HUES64 (cell line): ENCODE measurements at regions not wholly inside any gene's neighbourhood (a gene's known extent, or its start where the extent isn't known, plus 50 kb on each side); places are given as distances from the start of the nearest gene placed in this dataset.
A peak's percentile ranks its signal among the peaks of the same experiment; 100 is the strongest.

Source experiments
- H3K27ac ChIP-seq: 2 replicates; pipeline ENCODE4 v1.7.0; 2013; ENCODE audit warnings: low read depth, low read length, inconsistent platforms
- H3K27me3 ChIP-seq: 2 replicates; pipeline ENCODE4 v1.6.1; 2013; ENCODE audit warnings: mild to moderate bottlenecking, low read length; ENCODE audit not compliant: insufficient read depth
- H3K36me3 ChIP-seq: 2 replicates; pipeline ENCODE4 v1.6.1; 2013; ENCODE audit warnings: mild to moderate bottlenecking, low read length; ENCODE audit not compliant: insufficient read depth
- H3K4me1 ChIP-seq: 2 replicates; pipeline ENCODE4 v1.6.1; 2013; ENCODE audit warnings: mild to moderate bottlenecking, low read length, moderate library complexity; ENCODE audit not compliant: insufficient read depth
- H3K4me3 ChIP-seq: 2 replicates; pipeline ENCODE4 v1.5.1; 2013; ENCODE audit warnings: mild to moderate bottlenecking, low read length, moderate library complexity
- H3K9ac ChIP-seq: 2 replicates; pipeline ENCODE4 v1.6.1; 2013; ENCODE audit warnings: mild to moderate bottlenecking, low read depth, low read length
- H3K9me3 ChIP-seq: 2 replicates; pipeline ENCODE4 v1.6.1; 2013; ENCODE audit warnings: low read depth, low read length; ENCODE audit not compliant: insufficient read depth
- WGBS: fragments of 150-250, 120-280 bp; methylation state at CpG from one replicate; pipeline ENCODE4 v1.1.7; 2013; ENCODE audit warnings: missing lambda C conversion rate; 5-methylcytosine and 5-hydroxymethylcytosine counted together

GRCh38 chr1:117284399-117285215, 73.9 kb upstream of the VTCN1 start:
- H3K4me1 ChIP-seq: peaks cover 5% of the 10 kb centered on the region; the same call in 1 of the 2 replicates
- no peaks in the 10 kb centered on the region for H3K36me3 ChIP-seq
- no peak overlapping the region for H3K4me3 ChIP-seq
- no peaks in the 10 kb centered on the region for H3K27me3 ChIP-seq
- H3K9me3 ChIP-seq: no peaks in the 10 kb centered on the region
- WGBS: 80% methylated on average over 3 of the region's 3 CpGs
- H3K9ac ChIP-seq: no peak overlapping the region
- no peak overlapping the region for H3K27ac ChIP-seq

- peaks cover 2% of the 10 kb centered on the region; the same call in 1 of the 2 replicates for H3K9me3 ChIP-seq
- H3K4me3 ChIP-seq: no peak overlapping the region
- no peaks in the 10 kb centered on the region for H3K27me3 ChIP-seq
- WGBS: 80% methylated on average over 5 of the region's 5 CpGs
- no peak overlapping the region for H3K9ac ChIP-seq
- no peaks in the 10 kb centered on the region for H3K36me3 ChIP-seq
- no peak overlapping the region for H3K27ac ChIP-seq
- no peaks in the 10 kb centered on the region for H3K4me1 ChIP-seq
Observed at GRCh38 chr1:117278531-117278930, 67.8 kb upstream of the VTCN1 start.

GRCh38 chr1:117275055-117275454, 64.3 kb upstream of the VTCN1 start:
- H3K9ac ChIP-seq: no peak overlapping the region
- peaks cover 12% of the 10 kb centered on the region for H3K9me3 ChIP-seq
- 100% methylated on average over 1 of the region's 2 CpGs for WGBS
- no peaks in the 10 kb centered on the region for H3K27me3 ChIP-seq
- no peak overlapping the region for H3K4me3 ChIP-seq
- H3K36me3 ChIP-seq: no peaks in the 10 kb centered on the region
- no peak overlapping the region for H3K27ac ChIP-seq
- H3K4me1 ChIP-seq: peaks cover 16% of the 10 kb centered on the region

GRCh38 chr1:117271959-117272358, 61.2 kb upstream of the VTCN1 start:
- no peaks in the 10 kb centered on the region for H3K27me3 ChIP-seq
- H3K9ac ChIP-seq: peak overlapping the region; percentile 37; the same call in 1 of the 2 replicates
- peak overlapping the region; percentile 75; the same call in 1 of the 2 replicates for H3K27ac ChIP-seq
- 83% methylated on average over 4 of the region's 4 CpGs for whole genome bisulfite sequencing
- H3K9me3 ChIP-seq: peaks cover 12% of the 10 kb centered on the region
- H3K4me1 ChIP-seq: peaks cover 37% of the 10 kb centered on the region
- no peak overlapping the region for H3K4me3 ChIP-seq
- no peaks in the 10 kb centered on the region for H3K36me3 ChIP-seq

- no peaks in the 10 kb centered on the region for H3K36me3 ChIP-seq
- H3K4me1 ChIP-seq: peaks cover 37% of the 10 kb centered on the region
- H3K9me3 ChIP-seq: peaks cover 12% of the 10 kb centered on the region
- no peaks in the 10 kb centered on the region for H3K27me3 ChIP-seq
- 93% methylated on average over 5 of the region's 5 CpGs for WGBS
- H3K27ac ChIP-seq: no peak overlapping the region; the same call in 1 of the 2 replicates
- no peak overlapping the region for H3K9ac ChIP-seq
- no peak overlapping the region for H3K4me3 ChIP-seq
Observed at GRCh38 chr1:117271129-117271528, 60.4 kb upstream of the VTCN1 start.

GRCh38 chr1:117270679-117271078, 60.0 kb upstream of the VTCN1 start:
- H3K4me1 ChIP-seq: peaks cover 37% of the 10 kb centered on the region
- H3K9ac ChIP-seq: no peak overlapping the region
- peaks cover 12% of the 10 kb centered on the region for H3K9me3 ChIP-seq
- H3K27me3 ChIP-seq: no peaks in the 10 kb centered on the region
- no peak overlapping the region for H3K4me3 ChIP-seq
- no peaks in the 10 kb centered on the region for H3K36me3 ChIP-seq
- H3K27ac ChIP-seq: no peak overlapping the region

GRCh38 chr1:117268535-117269455, 58.1 kb upstream of the VTCN1 start:
- Histone ChIP-seq H3K4me1 (peaks cover 37% of the 10 kb centered on the region), H3K27me3 (no peaks in the 10 kb centered on the region), H3K9ac (peak overlapping the region; percentile 52; the same call in 1 of the 2 replicates), H3K36me3 (no peaks in the 10 kb centered on the region), H3K27ac (peak overlapping the region; percentile 93), H3K9me3 (peaks cover 12% of the 10 kb centered on the region), H3K4me3 (peak overlapping the region; percentile 19; the same call in 1 of the 2 replicates)
- 60% methylated on average over 9 of the region's 11 CpGs for WGBS

- Histone ChIP-seq H3K27ac (no peak overlapping the region), H3K9me3 (no peaks in the 10 kb centered on the region), H3K4me3 (no peak overlapping the region), H3K36me3 (no peaks in the 10 kb centered on the region), H3K27me3 (no peaks in the 10 kb centered on the region), H3K9ac (no peak overlapping the region), H3K4me1 (peaks cover 35% of the 10 kb centered on the region)
- 91% methylated on average over 3 of the region's 3 CpGs for WGBS
Observed at GRCh38 chr1:117267232-117267774, 56.6 kb upstream of the VTCN1 start.

GRCh38 chr1:117262976-117263375, 52.2 kb upstream of the VTCN1 start:
- no peak overlapping the region for H3K4me3 ChIP-seq
- WGBS: 97% methylated on average over 5 of the region's 5 CpGs

GRCh38 chr1:117261424-117261785, 50.7 kb upstream of the VTCN1 start:
- 100% methylated on average over 2 of the region's 2 CpGs for whole genome bisulfite sequencing
- H3K4me1 ChIP-seq: no peaks in the 10 kb centered on the region
- H3K27ac ChIP-seq: no peak overlapping the region
- H3K27me3 ChIP-seq: no peaks in the 10 kb centered on the region
- no peak overlapping the region for H3K4me3 ChIP-seq
- H3K9me3 ChIP-seq: peaks cover 19% of the 10 kb centered on the region
- no peaks in the 10 kb centered on the region for H3K36me3 ChIP-seq
- no peak overlapping the region for H3K9ac ChIP-seq

More at GRCh38 chr1:117262976-117263375, 52.2 kb upstream of the VTCN1 start:
- Histone ChIP-seq H3K27ac (no peak overlapping the region), H3K27me3 (no peaks in the 10 kb centered on the region), H3K9me3 (peaks cover 19% of the 10 kb centered on the region), H3K36me3 (no peaks in the 10 kb centered on the region), H3K9ac (no peak overlapping the region), H3K4me1 (peaks cover 3% of the 10 kb centered on the region)
